ENCODE measurements at regions not wholly inside any gene's neighbourhood (a gene's known extent, or its start where the extent isn't known, plus 50 kb on each side); places are given as distances from the start of the nearest gene placed in this dataset.

- Histone ChIP-seq H3K36me3 (ENCODE audit: control insufficient read depth, insufficient read depth, low read length) (no peaks in the 10 kb centered on the region), H3K9me3 (no peaks in the 10 kb centered on the region), H3K27me3 (replicated peaks; ENCODE audit: control insufficient read depth, insufficient read depth, low read length) (no peaks in the 10 kb centered on the region; the same call in 1 of the 2 replicates), H3K4me3 (ENCODE audit: low read depth, low read length) (no peak overlapping the region), H3K4me1 (no peaks in the 10 kb centered on the region)
- H3K4me1 Mint-ChIP-seq (ENCODE audit: low read depth, unreplicated experiment) = no peaks in the 10 kb centered on the region
- POLR2A ChIA-PET = no interaction called here
- BruUV-seq (replicated peaks) = no TSS peak
- intact Hi-C loops (cut with micrococcal nuclease; ENCODE audit: unreplicated experiment) = loop anchor here (5.0 to 10.0 kb wide), 2 partner anchors 224 to 922 kb away; no protein-coding TSS in a partner anchor
- no peaks in the 10 kb centered on the region for H3K36me3 Mint-ChIP-seq (ENCODE audit: insufficient read depth, unreplicated experiment)
- H3K9me3 Mint-ChIP-seq (ENCODE audit: unreplicated experiment) = no peaks in the 10 kb centered on the region
- H3K4me3 Mint-ChIP-seq (ENCODE audit: unreplicated experiment) = no peak overlapping the region
- CTCF ChIA-PET = no interaction called here
- H3K27ac Mint-ChIP-seq (ENCODE audit: unreplicated experiment) = no peak overlapping the region
- DNase-seq = no peak
- no peak for TF ChIP-seq CTCF (IDR thresholded peaks at IDR 0.05; ENCODE audit: insufficient read depth in 1 of 2, low read depth in 1 of 2, low read length in 1 of 2, severe bottlenecking in 1 of 2, unreplicated experiment in 1 of 2)
- H3K27me3 Mint-ChIP-seq (ENCODE audit: insufficient read depth, unreplicated experiment) = peaks cover 16% of the 10 kb centered on the region
Measured at GRCh38 chr21:41066086-41066938, 101.6 kb upstream of the BACE2 start.

GRCh38 chr21:41067709-41068108, 100.3 kb upstream of the BACE2 start:
- H3K27me3 ChIP-seq (replicated peaks; ENCODE audit: control insufficient read depth, insufficient read depth, low read length) = no peaks in the 10 kb centered on the region; the same call in 1 of the 2 replicates
- POLR2A ChIA-PET = no interaction called here
- intact Hi-C loops (cut with micrococcal nuclease; ENCODE audit: unreplicated experiment) = loop anchor here (5.0 to 10.0 kb wide), 2 partner anchors 225 to 923 kb away; no protein-coding TSS in a partner anchor
- Mint-ChIP-seq H3K27me3 (ENCODE audit: insufficient read depth, unreplicated experiment) (peaks cover 20% of the 10 kb centered on the region), H3K9me3 (ENCODE audit: unreplicated experiment) (no peaks in the 10 kb centered on the region), H3K4me3 (ENCODE audit: unreplicated experiment) (no peak overlapping the region), H3K4me1 (ENCODE audit: low read depth, unreplicated experiment) (no peaks in the 10 kb centered on the region), H3K27ac (ENCODE audit: unreplicated experiment) (no peak overlapping the region), H3K36me3 (ENCODE audit: insufficient read depth, unreplicated experiment) (no peaks in the 10 kb centered on the region)
- H3K9me3 ChIP-seq = no peaks in the 10 kb centered on the region
- TF ChIP-seq CTCF (IDR thresholded peaks at IDR 0.05; ENCODE audit: insufficient read depth in 1 of 2, low read depth in 1 of 2, low read length in 1 of 2, severe bottlenecking in 1 of 2, unreplicated experiment in 1 of 2) = no peak
- no peaks in the 10 kb centered on the region for H3K36me3 ChIP-seq (ENCODE audit: control insufficient read depth, insufficient read depth, low read length)
- no peak overlapping the region for H3K4me3 ChIP-seq (ENCODE audit: low read depth, low read length)
- BruUV-seq (replicated peaks) = no TSS peak
- no peaks in the 10 kb centered on the region for H3K4me1 ChIP-seq
- no peak for DNase-seq
- CTCF ChIA-PET = no interaction called here

DNA sequence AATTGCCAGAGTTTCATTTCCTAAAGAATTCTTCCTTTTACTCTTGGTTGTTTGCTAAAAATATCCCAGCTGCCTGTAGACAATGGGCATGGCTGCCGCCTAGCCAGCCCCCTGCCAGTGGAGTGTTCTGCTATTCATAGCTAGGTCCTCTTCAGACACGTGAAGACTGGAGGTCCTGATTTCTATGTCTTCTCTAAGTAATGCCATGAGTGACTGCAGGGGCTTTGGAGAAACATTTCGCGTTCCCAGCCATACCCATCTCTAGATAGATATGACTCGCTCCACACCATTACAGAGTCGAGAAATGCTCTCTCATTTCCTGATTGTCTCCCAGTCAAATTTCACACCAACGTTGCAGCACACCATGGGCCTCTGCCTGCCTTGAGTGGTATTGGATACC, 99.5 kb upstream of the BACE2 start:
- H3K9me3 ChIP-seq = no peaks in the 10 kb centered on the region
- no peak for TF ChIP-seq CTCF (IDR thresholded peaks at IDR 0.05; ENCODE audit: insufficient read depth in 1 of 2, low read depth in 1 of 2, low read length in 1 of 2, severe bottlenecking in 1 of 2, unreplicated experiment in 1 of 2)
- no peaks in the 10 kb centered on the region for H3K36me3 ChIP-seq (ENCODE audit: control insufficient read depth, insufficient read depth, low read length)
- no peak overlapping the region for H3K4me3 ChIP-seq (ENCODE audit: low read depth, low read length)
- CTCF ChIA-PET = interaction anchor here (1.0 to 1.1 kb wide), 2 partner anchors 602 to 925 kb away, joined by 3 to 4 read pairs; no protein-coding TSS in a partner anchor
- POLR2A ChIA-PET = no interaction called here
- Mint-ChIP-seq H3K27me3 (ENCODE audit: insufficient read depth, unreplicated experiment) (peaks cover 20% of the 10 kb centered on the region), H3K27ac (ENCODE audit: unreplicated experiment) (no peak overlapping the region), H3K36me3 (ENCODE audit: insufficient read depth, unreplicated experiment) (no peaks in the 10 kb centered on the region), H3K9me3 (ENCODE audit: unreplicated experiment) (no peaks in the 10 kb centered on the region), H3K4me3 (ENCODE audit: unreplicated experiment) (peak overlapping the region; percentile 47), H3K4me1 (ENCODE audit: low read depth, unreplicated experiment) (no peaks in the 10 kb centered on the region)
- DNase-seq = no peak
- H3K27me3 ChIP-seq (replicated peaks; ENCODE audit: control insufficient read depth, insufficient read depth, low read length) = no peaks in the 10 kb centered on the region; the same call in 1 of the 2 replicates
- no peaks in the 10 kb centered on the region for H3K4me1 ChIP-seq
- BruUV-seq (replicated peaks) = no TSS peak
- intact Hi-C loops (cut with micrococcal nuclease; ENCODE audit: unreplicated experiment) = loop anchor here (5.0 to 10.0 kb wide), 2 partner anchors 226 to 924 kb away; no protein-coding TSS in a partner anchor
